H9 (cell line): ENCODE measurements at regions not wholly inside any gene's neighbourhood (a gene's known extent, or its start where the extent isn't known, plus 50 kb on each side); places are given as distances from the start of the nearest gene placed in this dataset.
A peak's percentile ranks its signal among the peaks of the same experiment; 100 is the strongest.

Experiments used
- DNase-seq: peaks from one replicate; pipeline ENCODE4 v3.0.0-alpha.2; 2017
- H2AFZ ChIP-seq: one replicate; pipeline ENCODE4 v1.6.1; 2013; ENCODE audit warnings: mild to moderate bottlenecking, low read length, control low read depth, moderate library complexity
- H2AK5ac ChIP-seq: 2 replicates; pipeline ENCODE4 v1.6.1; 2013; ENCODE audit warnings: low read length, control low read depth, mixed read lengths; ENCODE audit not compliant: insufficient read length
- H2BK120ac ChIP-seq: one replicate; pipeline ENCODE4 v1.6.1; 2013; ENCODE audit warnings: low read depth, mild to moderate bottlenecking, low read length, control low read depth, inconsistent platforms; ENCODE audit not compliant: poor library complexity, severe bottlenecking
- H2BK12ac ChIP-seq: 2 replicates; pipeline ENCODE4 v1.6.1; 2013; ENCODE audit warnings: low read length, control low read depth, mixed read lengths, low read depth; ENCODE audit not compliant: insufficient read length
- H2BK15ac ChIP-seq: 2 replicates; pipeline ENCODE4 v1.6.1; 2013; ENCODE audit warnings: low read depth, low read length, control low read depth
- H2BK20ac ChIP-seq: one replicate; pipeline ENCODE4 v1.6.1; 2013; ENCODE audit warnings: low read depth, mild to moderate bottlenecking, low read length, control low read depth, inconsistent platforms; ENCODE audit not compliant: poor library complexity, severe bottlenecking
- H2BK5ac ChIP-seq: 2 replicates; pipeline ENCODE4 v1.6.1; 2013; ENCODE audit warnings: low read length, control low read depth, mixed read lengths; ENCODE audit not compliant: insufficient read length
- H3K14ac ChIP-seq: 2 replicates; pipeline ENCODE4 v1.6.1; 2013; ENCODE audit warnings: low read length, control low read depth; ENCODE audit not compliant: insufficient read depth
- H3K18ac ChIP-seq: 2 replicates; pipeline ENCODE4 v1.6.1; 2013; ENCODE audit warnings: low read depth, mild to moderate bottlenecking, mixed read lengths, low read length, control low read depth; ENCODE audit not compliant: insufficient read length
- H3K23ac ChIP-seq: 2 replicates; pipeline ENCODE4 v1.6.1; 2013; ENCODE audit warnings: low read length, control low read depth, mixed read lengths, low read depth; ENCODE audit not compliant: insufficient read length
- H3K23me2 ChIP-seq: 2 replicates; pipeline ENCODE4 v1.6.1; 2013; ENCODE audit warnings: low read depth, mild to moderate bottlenecking, mixed read lengths, low read length, control low read depth; ENCODE audit not compliant: insufficient read length, poor library complexity, severe bottlenecking
- H3K27ac ChIP-seq: 2 replicates; pipeline ENCODE4 v1.5.1; 2013; ENCODE audit warnings: low read length, control low read depth, mixed read lengths, low read depth; ENCODE audit not compliant: insufficient read length
- H3K27me3 ChIP-seq: 2 replicates; pipeline ENCODE4 v1.6.1; 2013; ENCODE audit warnings: low read length, control low read depth, inconsistent platforms; ENCODE audit not compliant: insufficient read depth
- H3K4ac ChIP-seq: 2 replicates; pipeline ENCODE4 v1.6.1; 2013; ENCODE audit warnings: low read depth, mild to moderate bottlenecking, control low read depth, inconsistent platforms, low read length, moderate library complexity
- H3K4me1 ChIP-seq: 2 replicates; pipeline ENCODE4 v1.6.1; 2013; ENCODE audit warnings: low read length, control low read depth, inconsistent platforms; ENCODE audit not compliant: insufficient read depth
- H3K4me2 ChIP-seq: 2 replicates; pipeline ENCODE4 v1.6.1; 2013; ENCODE audit warnings: low read length, control low read depth, mixed read lengths; ENCODE audit not compliant: insufficient read length, insufficient read depth
- H3K56ac ChIP-seq: 2 replicates; pipeline ENCODE4 v1.6.1; 2013; ENCODE audit warnings: low read depth, mild to moderate bottlenecking, mixed read lengths, low read length, control low read depth; ENCODE audit not compliant: insufficient read length
- H3K79me1 ChIP-seq: 2 replicates; pipeline ENCODE4 v1.6.1; 2013; ENCODE audit warnings: low read depth, mild to moderate bottlenecking, moderate library complexity, low read length, control low read depth, inconsistent platforms; ENCODE audit not compliant: insufficient read depth, poor library complexity, severe bottlenecking
- H3K79me2 ChIP-seq: 2 replicates; pipeline ENCODE4 v1.6.1; 2013; ENCODE audit warnings: low read length, control low read depth, inconsistent platforms; ENCODE audit not compliant: insufficient read depth
- H3K9ac ChIP-seq: 2 replicates; pipeline ENCODE4 v1.6.1; 2013; ENCODE audit warnings: low read length, control low read depth, mixed read lengths; ENCODE audit not compliant: insufficient read length; ENCODE audit errors: extremely low read depth
- H3K9me3 ChIP-seq: one replicate; pipeline ENCODE4 v1.6.1; 2013; ENCODE audit warnings: low read depth, low read length, inconsistent platforms; ENCODE audit not compliant: control insufficient read depth
- H3T11ph ChIP-seq: one replicate; pipeline ENCODE4 v1.6.1; 2013; ENCODE audit warnings: mild to moderate bottlenecking, low read length, control low read depth, inconsistent platforms
- H4K20me1 ChIP-seq: one replicate; pipeline ENCODE4 v1.6.1; 2013; ENCODE audit not compliant: control insufficient read depth, insufficient read length, insufficient read depth
- H4K5ac ChIP-seq: 2 replicates; pipeline ENCODE4 v1.6.1; 2013; ENCODE audit warnings: low read depth, mild to moderate bottlenecking, mixed read lengths, low read length, control low read depth; ENCODE audit not compliant: insufficient read length
- H4K8ac ChIP-seq: replicated peaks from 2 replicates; pipeline ENCODE4 v1.6.1; 2013; ENCODE audit warnings: low read length, control low read depth, mixed read lengths, low read depth; ENCODE audit not compliant: insufficient read length
- H4K91ac ChIP-seq: 2 replicates; pipeline ENCODE4 v1.6.1; 2013; ENCODE audit warnings: low read depth, mild to moderate bottlenecking, moderate library complexity, mixed read lengths, low read length, control low read depth; ENCODE audit not compliant: insufficient read length
- H3K27ac Mint-ChIP-seq, 3 experiments: 2 replicates in 2 of 3; 3 replicates in 1 of 3; pipeline ENCODE4 v1.8.0; 2020 to 2021; ENCODE audit warnings: mixed read lengths in 3 of 3, mild to moderate bottlenecking in 1 of 3, moderate library complexity in 1 of 3
- H3K27me3 Mint-ChIP-seq: 2 replicates; pipeline ENCODE4 v1.8.0; 2021; ENCODE audit warnings: low read depth, mild to moderate bottlenecking, moderate library complexity, mixed read lengths
- H3K36me3 Mint-ChIP-seq, 3 experiments: 2 replicates in 2 of 3; 3 replicates in 1 of 3; pipeline ENCODE4 v1.8.0; 2020 to 2021; ENCODE audit warnings: low read depth in 3 of 3, mixed read lengths in 3 of 3; ENCODE audit not compliant: insufficient read depth in 1 of 3
- H3K4me1 Mint-ChIP-seq, 2 experiments: 2 replicates each; pipeline ENCODE4 v1.8.0; 2020; ENCODE audit warnings: mixed read lengths in 2 of 2
- H3K4me3 Mint-ChIP-seq, 2 experiments: 2 replicates in 1 of 2; 3 replicates in 1 of 2; pipeline ENCODE4 v1.8.0; 2020 to 2021; ENCODE audit warnings: mild to moderate bottlenecking in 2 of 2, mixed read lengths in 2 of 2, moderate library complexity in 1 of 2
- H3K9me3 Mint-ChIP-seq, 2 experiments: 2 replicates in 1 of 2; 3 replicates in 1 of 2; pipeline ENCODE4 v1.8.0; 2020; ENCODE audit warnings: mild to moderate bottlenecking in 2 of 2, mixed read lengths in 2 of 2, moderate library complexity in 1 of 2
- WGBS: extraction: QIAGEN DNeasy Blood & Tissue Kit; methylation state at CpG from one replicate; pipeline ENCODE4 v1.1.7; 2013; ENCODE audit warnings: missing lambda C conversion rate, low lambda C conversion rate, mixed read lengths; ENCODE audit not compliant: insufficient read length; ENCODE audit errors: extremely low coverage; 5-methylcytosine and 5-hydroxymethylcytosine counted together
- TF ChIP-seq, protein P1 (sequence below): fragments of 200-600 bp; sonication (generic); conservative IDR thresholded peaks from 3 replicates; pipeline ENCODE4 v1.8.0; 2021; ENCODE audit warnings: antibody characterized with exemption, mild to moderate bottlenecking

- Histone ChIP-seq H3K23ac (no peak overlapping the region), H2AK5ac (no peak overlapping the region), H4K20me1 (peaks cover 2% of the 10 kb centered on the region), H3K4me2 (peak overlapping the region; percentile 65), H3K23me2 (peaks cover 4% of the 10 kb centered on the region), H2BK120ac (peak overlapping the region; percentile 16), H3K27me3 (no peaks in the 10 kb centered on the region), H3K4me1 (peaks cover 7% of the 10 kb centered on the region; the same call in 1 of the 2 replicates), H3K79me2 (no peaks in the 10 kb centered on the region), H4K8ac (peak overlapping the region; percentile 15), H3K27ac (peak overlapping the region; percentile 85), H3K9ac (peak overlapping the region; percentile 65), H4K91ac (no peak overlapping the region), H2BK20ac (no peak overlapping the region), H4K5ac (peak overlapping the region; percentile 75), H3K14ac (peak overlapping the region; percentile 85), H3K9me3 (no peaks in the 10 kb centered on the region), H3K4ac (peak overlapping the region; percentile 4; the same call in 1 of the 2 replicates), H3K56ac (no peak overlapping the region), H2BK15ac (no peak overlapping the region), H2AFZ (no peak overlapping the region), H3K79me1 (no peaks in the 10 kb centered on the region), H2BK5ac (peak overlapping the region; percentile 26), H2BK12ac (peak overlapping the region; percentile 3), H3K18ac (peak overlapping the region; percentile 94), H3T11ph (peak overlapping the region; percentile 7)
- Mint-ChIP-seq H3K36me3 (peaks cover 0 to 7% (median 6%) of the 10 kb centered on the region in 3 experiments; a peak in 5 of 7 replicates), H3K27ac (peak overlapping the region; percentile 94 to 100 (median 98); a peak in 6 of 7 replicates), H3K27me3 (no peaks in the 10 kb centered on the region), H3K4me1 (peaks cover 26 to 29% of the 10 kb centered on the region in 2 experiments), H3K9me3 (peaks cover 4 to 12% of the 10 kb centered on the region in 2 experiments), H3K4me3 (peak overlapping the region; percentile 74 to 80)
- DNase-seq: peak; percentile 97
- TF ChIP-seq, protein P1, sequence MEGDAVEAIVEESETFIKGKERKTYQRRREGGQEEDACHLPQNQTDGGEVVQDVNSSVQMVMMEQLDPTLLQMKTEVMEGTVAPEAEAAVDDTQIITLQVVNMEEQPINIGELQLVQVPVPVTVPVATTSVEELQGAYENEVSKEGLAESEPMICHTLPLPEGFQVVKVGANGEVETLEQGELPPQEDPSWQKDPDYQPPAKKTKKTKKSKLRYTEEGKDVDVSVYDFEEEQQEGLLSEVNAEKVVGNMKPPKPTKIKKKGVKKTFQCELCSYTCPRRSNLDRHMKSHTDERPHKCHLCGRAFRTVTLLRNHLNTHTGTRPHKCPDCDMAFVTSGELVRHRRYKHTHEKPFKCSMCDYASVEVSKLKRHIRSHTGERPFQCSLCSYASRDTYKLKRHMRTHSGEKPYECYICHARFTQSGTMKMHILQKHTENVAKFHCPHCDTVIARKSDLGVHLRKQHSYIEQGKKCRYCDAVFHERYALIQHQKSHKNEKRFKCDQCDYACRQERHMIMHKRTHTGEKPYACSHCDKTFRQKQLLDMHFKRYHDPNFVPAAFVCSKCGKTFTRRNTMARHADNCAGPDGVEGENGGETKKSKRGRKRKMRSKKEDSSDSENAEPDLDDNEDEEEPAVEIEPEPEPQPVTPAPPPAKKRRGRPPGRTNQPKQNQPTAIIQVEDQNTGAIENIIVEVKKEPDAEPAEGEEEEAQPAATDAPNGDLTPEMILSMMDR: peak; percentile 35; the same call in 1 of the 3 replicates
- no CpG with 5 or more reads among the region's 50 CpGs for WGBS
These were observed 50.9 kb upstream of the EZR start for GRCh38 chr6:158869826-158870648.
